ENCODE measurements at regions not wholly inside any gene's neighbourhood (a gene's known extent, or its start where the extent isn't known, plus 50 kb on each side); places are given as distances from the start of the nearest gene placed in this dataset.

GRCh38 chr20:40319056-40319455 is 370.0 kb downstream of the MAFB start:
- no peak for TF ChIP-seq EZH2 (IDR thresholded peaks at IDR 0.05; ENCODE audit: low read depth, unreplicated experiment)
- TF ChIP-seq EZH2phosphoT487 (IDR thresholded peaks at IDR 0.05; ENCODE audit: unreplicated experiment): no peak
- TF ChIP-seq ZNF114 (CRISPR knock-in tag; IDR thresholded peaks at IDR 0.05): no peak
- Histone ChIP-seq H3K4me3 (no peak overlapping the region), H3K4me2 (no peak overlapping the region), H3K36me3 (ENCODE audit: insufficient read depth) (no peaks in the 10 kb centered on the region), H3K9me2 (ENCODE audit: insufficient read depth) (peaks cover 11% of the 10 kb centered on the region; the same call in 1 of the 2 replicates), H3K27ac (ENCODE audit: low read depth) (no peak overlapping the region), H3K27me3 (ENCODE audit: insufficient read depth) (no peaks in the 10 kb centered on the region), H2AFZ (no peak overlapping the region), H4K20me1 (replicated peaks; ENCODE audit: insufficient read depth) (no peaks in the 10 kb centered on the region), H3F3A (replicated peaks; ENCODE audit: low read depth) (no peaks in the 10 kb centered on the region), H3K79me2 (replicated peaks; ENCODE audit: insufficient read depth) (no peaks in the 10 kb centered on the region), H3K4me1 (ENCODE audit: insufficient read depth) (no peaks in the 10 kb centered on the region)
- no peaks in the 10 kb centered on the region for H3K9me3 Mint-ChIP-seq
- DNase-seq (ENCODE audit: low spot score): no peak
- H3K27ac Mint-ChIP-seq: no peak overlapping the region
- H3K4me1 Mint-ChIP-seq: peaks cover 23% of the 10 kb centered on the region
- peaks cover 6% of the 10 kb centered on the region for H3K27me3 Mint-ChIP-seq (ENCODE audit: insufficient read depth, low read depth, poor library complexity)
- ATAC-seq: no peak
- H3K36me3 Mint-ChIP-seq (ENCODE audit: low read depth): no peaks in the 10 kb centered on the region
- no peak overlapping the region for H3K4me3 Mint-ChIP-seq

GRCh38 chr20:40317156-40317790 is 371.8 kb downstream of the MAFB start:
- Histone ChIP-seq H3K27ac (ENCODE audit: low read depth) (no peak overlapping the region), H3K9me2 (ENCODE audit: insufficient read depth) (peaks cover 11% of the 10 kb centered on the region; the same call in 1 of the 2 replicates), H3K4me3 (no peak overlapping the region), H3K4me2 (peak overlapping the region; percentile 64), H3K79me2 (replicated peaks; ENCODE audit: insufficient read depth) (no peaks in the 10 kb centered on the region), H3K4me1 (ENCODE audit: insufficient read depth) (no peaks in the 10 kb centered on the region), H3F3A (replicated peaks; ENCODE audit: low read depth) (no peaks in the 10 kb centered on the region), H2AFZ (peak overlapping the region; percentile 74), H3K27me3 (ENCODE audit: insufficient read depth) (no peaks in the 10 kb centered on the region), H3K36me3 (ENCODE audit: insufficient read depth) (no peaks in the 10 kb centered on the region), H4K20me1 (replicated peaks; ENCODE audit: insufficient read depth) (no peaks in the 10 kb centered on the region)
- H3K27me3 Mint-ChIP-seq (ENCODE audit: insufficient read depth, low read depth, poor library complexity): peaks cover 3% of the 10 kb centered on the region
- no peak; the same call in 2 of the 3 replicates for ATAC-seq
- H3K4me3 Mint-ChIP-seq: no peak overlapping the region
- H3K36me3 Mint-ChIP-seq (ENCODE audit: low read depth): no peaks in the 10 kb centered on the region
- H3K4me1 Mint-ChIP-seq: peaks cover 11% of the 10 kb centered on the region
- TF ChIP-seq ZNF331 (CRISPR knock-in tag; IDR thresholded peaks at IDR 0.05; ENCODE audit: low read depth) (no peak), POLR2AphosphoS5 (IDR thresholded peaks at IDR 0.05; ENCODE audit: low read depth) (no peak), CREB1 (CRISPR knock-in tag; IDR thresholded peaks at IDR 0.05; ENCODE audit: low read depth) (no peak), EZH2phosphoT487 (IDR thresholded peaks at IDR 0.05; ENCODE audit: unreplicated experiment) (no peak), ETS1 (IDR thresholded peaks at IDR 0.05) (no peak), NANOG (IDR thresholded peaks at IDR 0.05; ENCODE audit: borderline replicate concordance) (no peak), STAT1 (IDR thresholded peaks at IDR 0.05; ENCODE audit: unreplicated experiment) (no peak), REST (IDR thresholded peaks at IDR 0.05; ENCODE audit: unreplicated experiment) (no peak), JUNB (IDR thresholded peaks at IDR 0.05; ENCODE audit: unreplicated experiment) (no peak), ZNF114 (CRISPR knock-in tag; IDR thresholded peaks at IDR 0.05) (no peak)
- no peak overlapping the region for H3K27ac Mint-ChIP-seq
- H3K9me3 Mint-ChIP-seq: no peaks in the 10 kb centered on the region
- no peak for DNase-seq (ENCODE audit: low spot score)
